ENCODE measurements at regions not wholly inside any gene's neighbourhood (a gene's known extent, or its start where the extent isn't known, plus 50 kb on each side); places are given as distances from the start of the nearest gene placed in this dataset.

DNA sequence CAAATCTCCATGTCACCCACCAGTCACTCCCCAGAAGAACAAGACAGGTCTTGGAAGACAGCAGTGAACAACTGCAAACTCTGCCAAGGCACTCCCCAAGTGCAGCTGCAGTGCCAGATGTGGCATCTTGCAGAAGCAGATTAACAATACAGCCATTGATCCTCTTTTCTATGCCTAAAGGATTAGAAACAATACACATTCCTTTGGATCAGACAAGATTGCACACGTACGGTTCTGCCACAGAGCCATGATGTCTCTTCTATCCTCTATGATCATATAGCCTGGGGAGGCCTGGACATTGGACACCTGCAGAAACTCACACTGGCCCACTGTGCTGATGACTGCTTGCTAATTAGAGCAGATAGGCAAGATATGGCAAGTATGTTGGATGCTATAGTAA is 155.9 kb downstream of the MYLK4 start:
- no peak for DNase-seq (ENCODE audit: extremely low read depth, low read depth)
- TF ChIP-seq, protein P1, sequence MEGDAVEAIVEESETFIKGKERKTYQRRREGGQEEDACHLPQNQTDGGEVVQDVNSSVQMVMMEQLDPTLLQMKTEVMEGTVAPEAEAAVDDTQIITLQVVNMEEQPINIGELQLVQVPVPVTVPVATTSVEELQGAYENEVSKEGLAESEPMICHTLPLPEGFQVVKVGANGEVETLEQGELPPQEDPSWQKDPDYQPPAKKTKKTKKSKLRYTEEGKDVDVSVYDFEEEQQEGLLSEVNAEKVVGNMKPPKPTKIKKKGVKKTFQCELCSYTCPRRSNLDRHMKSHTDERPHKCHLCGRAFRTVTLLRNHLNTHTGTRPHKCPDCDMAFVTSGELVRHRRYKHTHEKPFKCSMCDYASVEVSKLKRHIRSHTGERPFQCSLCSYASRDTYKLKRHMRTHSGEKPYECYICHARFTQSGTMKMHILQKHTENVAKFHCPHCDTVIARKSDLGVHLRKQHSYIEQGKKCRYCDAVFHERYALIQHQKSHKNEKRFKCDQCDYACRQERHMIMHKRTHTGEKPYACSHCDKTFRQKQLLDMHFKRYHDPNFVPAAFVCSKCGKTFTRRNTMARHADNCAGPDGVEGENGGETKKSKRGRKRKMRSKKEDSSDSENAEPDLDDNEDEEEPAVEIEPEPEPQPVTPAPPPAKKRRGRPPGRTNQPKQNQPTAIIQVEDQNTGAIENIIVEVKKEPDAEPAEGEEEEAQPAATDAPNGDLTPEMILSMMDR (IDR thresholded peaks at IDR 0.05; ENCODE audit: low read depth, low read length) = no peak

DNA sequence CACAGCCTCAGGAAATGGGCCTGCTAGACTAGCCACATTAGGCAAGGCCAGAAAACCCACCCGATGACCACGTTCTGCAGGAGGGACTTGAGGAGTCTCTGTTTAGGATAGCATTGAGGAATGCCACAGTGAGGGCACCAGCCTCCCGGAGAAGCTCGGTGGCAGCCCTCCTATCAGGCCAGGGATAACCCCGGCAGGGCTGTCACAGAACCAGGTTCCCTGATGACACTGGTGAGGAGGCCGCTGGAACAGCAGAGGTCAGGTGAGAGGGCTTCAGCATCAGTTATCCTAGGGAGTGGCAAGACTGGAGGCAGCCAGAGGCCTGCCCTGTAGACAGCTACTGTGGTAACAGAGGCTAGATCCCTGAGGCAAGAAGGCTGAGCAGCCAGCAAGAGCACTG is 157.6 kb downstream of the MYLK4 start:
- TF ChIP-seq, protein P1 (IDR thresholded peaks at IDR 0.05; ENCODE audit: low read depth, low read length) = no peak

DNA sequence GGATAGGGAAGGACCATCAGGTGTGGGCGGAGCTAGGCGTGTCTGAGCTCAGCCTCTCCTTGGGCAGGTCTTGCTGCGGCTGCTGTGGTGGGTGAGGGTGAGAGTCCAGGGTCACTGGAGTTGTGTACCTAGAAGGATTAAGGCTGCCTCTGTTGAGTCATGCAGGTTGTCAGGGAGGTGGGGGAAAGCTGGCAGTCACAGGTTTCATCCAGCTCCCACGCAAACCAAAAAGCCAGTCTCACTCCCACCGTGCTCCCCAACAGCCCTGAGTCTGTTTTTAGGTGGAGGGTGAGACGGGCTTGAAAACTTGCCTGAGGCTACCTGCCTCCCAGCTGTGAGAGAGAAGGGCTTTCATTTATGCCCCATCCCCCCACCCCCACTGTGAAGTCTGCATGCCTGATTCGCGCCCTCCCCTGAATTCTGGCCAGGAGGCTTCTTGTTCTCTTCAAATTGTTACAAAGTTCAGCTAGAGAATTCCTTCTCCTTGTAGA is 161.5 kb downstream of the MYLK4 start:
- TF ChIP-seq, protein P1 (IDR thresholded peaks at IDR 0.05; ENCODE audit: low read depth, low read length) = no peak
- DNase-seq (ENCODE audit: extremely low read depth, low read depth) = no peak

More for the DNA sequence above, 157.6 kb downstream of the MYLK4 start:
- DNase-seq (ENCODE audit: extremely low read depth, low read depth) = no peak

DNA sequence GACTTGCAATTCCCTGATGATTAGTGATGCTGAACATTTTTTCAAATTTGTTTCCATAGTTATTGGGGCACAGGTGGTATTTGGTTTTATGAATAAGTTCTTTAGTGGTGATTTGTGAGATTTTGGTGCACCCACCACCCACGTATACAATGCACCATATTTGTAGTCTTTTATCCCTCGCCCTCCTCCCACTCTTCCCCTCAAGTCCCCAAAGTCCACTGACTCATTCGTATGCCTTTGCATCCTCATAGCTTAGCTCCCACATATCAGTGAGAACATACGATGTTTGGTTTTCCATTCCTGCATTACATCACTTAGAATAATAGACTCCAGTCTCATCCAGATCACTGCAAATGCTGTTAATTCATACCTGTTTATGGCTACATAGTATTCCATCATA is 167.3 kb downstream of the MYLK4 start:
- no peak for DNase-seq (ENCODE audit: extremely low read depth, low read depth)

DNA sequence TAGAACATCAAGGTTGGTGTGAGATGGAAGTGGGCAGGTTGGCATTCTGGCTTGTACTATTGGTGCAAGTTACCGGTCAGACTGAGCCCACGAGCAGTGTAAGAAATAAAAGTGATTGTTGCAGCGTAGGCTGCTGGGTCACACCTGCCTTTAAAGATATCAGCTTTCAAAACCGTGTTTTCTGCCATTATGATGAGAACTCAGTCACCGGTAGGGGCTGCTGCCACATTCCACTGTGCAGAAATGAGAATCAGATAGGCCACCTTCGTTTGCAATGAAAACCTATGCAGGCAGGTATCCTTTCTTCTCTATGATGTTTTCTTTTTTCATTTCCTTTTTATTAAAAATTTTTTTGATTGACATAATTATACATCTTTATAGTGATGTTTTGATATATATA is 168.5 kb downstream of the MYLK4 start:
- TF ChIP-seq, protein P1 (IDR thresholded peaks at IDR 0.05; ENCODE audit: low read depth, low read length) = no peak
- DNase-seq (ENCODE audit: extremely low read depth, low read depth) = no peak

More for the DNA sequence above, 167.3 kb downstream of the MYLK4 start:
- TF ChIP-seq, protein P1 (IDR thresholded peaks at IDR 0.05; ENCODE audit: low read depth, low read length) = no peak

DNA sequence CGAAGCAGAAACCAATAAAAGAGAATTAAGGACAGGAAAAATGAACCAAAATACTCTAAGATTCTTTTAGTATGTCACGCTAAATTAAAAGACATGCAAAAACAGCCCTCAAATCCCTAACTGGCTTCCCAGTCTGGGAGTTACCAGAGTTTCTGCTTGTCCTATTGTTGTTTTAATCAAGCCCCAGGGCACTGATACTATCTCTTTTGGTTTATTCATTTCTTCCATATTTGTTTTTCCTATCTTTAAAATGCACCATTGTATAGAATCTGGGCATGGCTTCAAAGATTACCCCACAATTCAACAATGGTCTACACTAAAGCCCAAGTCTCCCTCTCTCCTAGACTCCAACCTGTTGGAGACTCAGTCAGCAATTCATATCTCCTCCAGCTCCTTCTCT is 169.1 kb downstream of the MYLK4 start:
- TF ChIP-seq, protein P1 (IDR thresholded peaks at IDR 0.05; ENCODE audit: low read depth, low read length) = no peak
- no peak for DNase-seq (ENCODE audit: extremely low read depth, low read depth)

DNA sequence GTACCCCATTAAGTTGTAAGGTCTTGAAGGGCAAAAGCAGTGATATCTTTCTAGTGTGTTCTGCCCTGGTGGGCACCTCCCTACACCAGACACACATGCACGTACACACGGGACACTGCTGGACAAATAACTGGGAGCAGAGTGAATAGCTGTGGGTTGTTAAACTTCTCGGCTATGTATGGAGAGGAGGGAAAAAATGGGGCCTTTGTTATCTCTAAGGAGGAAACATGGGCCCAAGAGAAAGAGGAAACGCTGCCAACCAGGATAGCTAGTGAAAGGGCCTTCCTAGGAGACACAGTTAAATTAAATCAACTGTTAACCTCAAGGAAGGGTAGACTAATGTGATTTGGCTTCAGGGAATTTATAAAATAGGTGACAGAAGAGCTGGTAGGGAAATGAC is 169.7 kb downstream of the MYLK4 start:
- DNase-seq (ENCODE audit: extremely low read depth, low read depth) = no peak
- TF ChIP-seq, protein P1 (IDR thresholded peaks at IDR 0.05; ENCODE audit: low read depth, low read length) = no peak

Measured in AG09319 (cell line).